HS-27A (cell line): ENCODE measurements at regions not wholly inside any gene's neighbourhood (a gene's known extent, or its start where the extent isn't known, plus 50 kb on each side); places are given as distances from the start of the nearest gene placed in this dataset.
"Not testable (repeated sequence)": the region's sequence is repeated elsewhere in the genome, so short reads cannot be mapped to it uniquely, and the experiment has no call there.

Experiments used
- DNase-seq: peaks from one replicate; pipeline ENCODE4 v3.0.0-alpha.2; 2012; ENCODE audit warnings: low read depth, missing footprints

- no peak for DNase-seq
These were observed 288.1 kb downstream of the DUSP6 start for GRCh38 chr12:89064151-89064550.

- DNase-seq = no peak
These were observed 289.3 kb downstream of the DUSP6 start for GRCh38 chr12:89062996-89063395.

GRCh38 chr12:89059721-89060541 lies 292.4 kb downstream of the DUSP6 start:
- DNase-seq = no peak

GRCh38 chr12:89059056-89059455 lies 293.2 kb downstream of the DUSP6 start:
- no peak for DNase-seq

DNA sequence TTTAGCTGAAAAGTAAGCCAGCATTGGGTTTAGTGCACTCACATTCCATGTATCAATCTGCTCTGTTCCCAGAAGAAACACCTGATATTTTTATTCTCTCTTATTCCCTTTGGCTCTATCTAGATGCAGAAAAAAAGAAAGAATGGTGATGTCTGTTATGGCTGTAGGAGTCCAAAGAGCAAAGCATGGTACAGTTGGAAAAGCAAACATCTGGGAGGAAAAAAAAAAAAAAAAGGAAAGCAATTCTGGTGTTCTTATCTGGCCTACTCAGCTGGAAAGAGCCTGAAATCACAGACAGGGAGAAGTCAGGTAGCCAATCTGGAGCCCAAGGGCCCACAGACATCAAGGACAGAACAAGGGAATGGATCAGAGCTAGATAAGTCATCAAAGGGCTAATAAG lies 293.9 kb downstream of the DUSP6 start:
- no peak for DNase-seq

DNA sequence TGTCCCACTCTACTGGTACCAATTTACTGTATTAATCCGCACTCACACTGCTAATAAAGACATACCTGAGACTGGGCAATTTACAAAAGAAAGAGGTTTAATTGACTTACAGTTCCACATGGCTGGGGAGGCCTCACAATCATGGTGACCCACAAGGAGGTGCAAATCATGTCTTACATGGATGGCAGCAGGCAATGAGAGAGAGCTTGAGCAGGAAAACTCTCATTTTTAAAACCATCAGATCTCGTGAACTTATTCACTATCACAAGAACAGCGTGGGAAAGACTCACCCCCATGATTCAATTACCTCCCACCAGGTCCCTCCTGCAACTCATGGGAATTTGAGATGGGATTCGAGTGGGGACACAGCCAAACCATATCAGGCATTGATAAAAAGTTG lies 298.5 kb downstream of the DUSP6 start:
- DNase-seq = not testable (repeated sequence)

DNA sequence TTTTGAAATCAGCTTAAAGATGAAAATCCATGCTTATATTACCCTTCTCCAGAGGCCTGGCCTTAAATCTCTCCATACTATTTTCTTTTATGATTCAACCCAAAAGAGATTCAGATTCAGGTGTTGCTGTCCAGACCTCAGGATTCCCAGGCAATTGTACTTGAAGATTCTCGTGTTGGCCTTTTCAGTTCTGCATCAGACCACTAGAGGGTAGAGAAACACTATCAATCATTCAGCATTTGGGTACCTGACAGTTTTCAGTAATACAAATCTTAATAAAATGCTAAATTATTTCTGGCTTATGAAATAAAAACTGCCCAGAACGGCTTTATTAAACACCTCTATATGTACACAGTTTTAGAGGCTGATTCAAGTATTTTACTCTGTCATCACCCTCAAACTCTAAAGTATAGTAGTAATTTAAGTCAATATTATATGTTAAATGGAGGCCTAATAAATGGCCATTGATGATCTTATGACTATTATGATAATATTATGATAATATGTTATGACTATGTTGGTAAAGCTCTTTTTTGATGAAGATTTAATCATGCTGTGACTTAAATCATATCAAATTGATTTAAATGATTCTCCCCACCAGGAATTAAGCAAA lies 301.1 kb downstream of the DUSP6 start:
- peak; percentile 38 for DNase-seq

- DNase-seq = no peak
These were observed 304.4 kb downstream of the DUSP6 start for GRCh38 chr12:89047856-89048418.

DNA sequence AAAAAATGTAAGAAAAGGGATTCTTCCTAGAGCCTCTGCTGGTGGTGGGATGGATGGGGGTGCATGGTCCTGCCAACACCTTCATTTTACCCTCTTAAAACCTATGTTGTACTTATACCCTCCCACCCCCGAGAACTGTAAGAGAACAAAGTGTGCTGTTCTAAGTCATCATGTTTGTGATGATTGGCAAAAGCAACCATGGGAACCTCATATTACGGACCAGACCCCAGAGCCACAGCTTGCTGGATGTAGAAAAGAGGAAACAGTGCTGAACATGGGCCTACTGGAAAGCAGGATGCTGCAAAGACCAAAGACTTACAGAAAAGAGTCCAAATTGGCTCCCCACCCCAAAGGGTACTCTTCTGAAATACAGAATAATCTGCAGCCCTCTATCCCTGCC lies 311.2 kb downstream of the DUSP6 start:
- DNase-seq = no peak

DNA sequence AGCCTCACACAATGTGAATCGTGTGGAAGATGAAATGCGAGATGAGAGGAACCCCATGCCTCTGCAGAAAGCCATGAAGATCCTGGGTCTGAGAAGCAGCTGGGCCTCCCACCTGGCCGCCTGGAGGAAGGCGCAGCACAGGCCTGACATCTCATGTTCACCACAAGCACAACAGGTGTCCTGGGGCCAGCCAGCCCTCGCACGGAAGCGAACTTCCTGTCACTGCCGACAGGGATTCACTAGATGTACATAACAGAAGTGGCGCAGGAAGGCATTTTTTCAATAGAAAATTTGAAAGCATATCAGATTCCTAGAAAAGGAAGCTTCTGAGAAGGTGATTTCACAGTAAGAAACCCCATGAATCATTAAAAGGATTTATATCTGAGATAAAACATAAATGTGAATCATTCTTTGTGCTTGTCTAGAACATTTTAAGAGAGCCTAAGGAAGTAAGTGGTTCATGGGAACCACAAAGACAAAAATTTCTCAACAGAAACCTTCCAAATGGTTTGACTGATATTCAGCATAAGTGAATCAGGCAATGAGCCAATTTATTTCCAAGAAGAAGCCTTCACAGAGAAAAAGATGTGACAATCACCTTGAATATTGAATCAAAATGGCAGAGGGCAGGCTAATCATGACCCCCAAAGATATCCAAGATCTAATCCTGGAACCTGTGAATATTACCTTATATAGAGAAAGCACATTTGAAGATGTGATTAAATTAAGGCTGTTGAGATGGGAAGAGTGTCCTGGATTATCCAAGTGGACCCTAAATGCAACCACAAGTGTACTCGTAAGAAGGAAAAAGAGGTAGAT lies 311.9 kb downstream of the DUSP6 start:
- no peak for DNase-seq

DNA sequence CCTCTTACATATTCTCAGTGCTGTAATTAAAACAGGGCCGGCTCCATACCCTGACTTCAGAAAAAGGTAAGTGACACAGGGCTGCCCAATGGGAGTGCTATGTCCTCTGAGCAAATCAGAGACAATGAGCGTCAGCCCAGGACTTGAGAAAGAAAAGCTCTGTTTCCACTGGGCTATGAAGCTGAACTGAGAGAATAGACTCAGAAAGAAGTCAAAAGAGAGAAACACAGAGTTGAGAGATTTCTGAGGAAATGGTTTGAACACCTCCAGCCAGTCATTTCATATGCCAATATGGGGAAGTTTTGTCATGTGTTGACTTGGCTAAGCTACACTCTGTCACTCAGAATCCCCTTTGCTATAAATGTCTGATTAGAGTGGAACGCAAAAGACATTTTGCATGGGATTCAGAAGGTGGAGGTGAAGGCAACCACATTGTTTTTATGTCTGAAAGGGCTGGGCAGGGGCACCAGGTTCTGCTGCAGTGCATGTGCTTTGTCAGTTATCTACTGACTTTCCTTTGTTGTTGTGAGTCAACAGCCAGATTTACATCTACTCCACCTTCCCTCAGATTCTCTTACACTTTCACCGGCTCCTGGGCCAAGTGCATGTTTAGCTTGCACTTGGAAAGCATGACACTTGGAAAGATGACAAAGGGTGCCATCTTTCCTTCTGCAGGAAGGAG lies 313.3 kb downstream of the DUSP6 start:
- no peak for DNase-seq

GRCh38 chr12:89033062-89033461 lies 319.2 kb downstream of the DUSP6 start:
- DNase-seq = no peak

DNA sequence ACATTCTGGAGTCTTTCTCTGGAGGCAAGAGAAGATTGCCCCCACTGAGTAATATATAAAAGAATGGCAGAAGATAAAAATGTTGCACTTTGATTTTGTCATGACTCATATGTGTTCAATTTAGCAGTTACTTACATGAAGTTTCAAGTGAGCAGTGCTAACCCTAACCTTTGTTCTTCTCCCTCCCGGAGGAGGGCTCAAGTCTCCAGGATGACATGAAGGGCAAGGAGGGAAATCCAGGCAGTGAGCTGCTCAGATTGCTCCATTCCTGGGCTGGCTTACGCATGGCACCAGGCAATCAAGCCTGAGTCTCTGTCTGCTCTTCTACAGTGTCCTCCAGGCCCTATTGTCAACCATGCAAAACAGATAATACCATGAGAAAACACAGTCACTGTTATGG lies 322.3 kb downstream of the DUSP6 start:
- DNase-seq = no peak

- DNase-seq = no peak
These were observed 327.7 kb downstream of the DUSP6 start for GRCh38 chr12:89024580-89024979.

- no peak for DNase-seq
These were observed 328.4 kb downstream of the DUSP6 start for GRCh38 chr12:89023936-89024335.

DNA sequence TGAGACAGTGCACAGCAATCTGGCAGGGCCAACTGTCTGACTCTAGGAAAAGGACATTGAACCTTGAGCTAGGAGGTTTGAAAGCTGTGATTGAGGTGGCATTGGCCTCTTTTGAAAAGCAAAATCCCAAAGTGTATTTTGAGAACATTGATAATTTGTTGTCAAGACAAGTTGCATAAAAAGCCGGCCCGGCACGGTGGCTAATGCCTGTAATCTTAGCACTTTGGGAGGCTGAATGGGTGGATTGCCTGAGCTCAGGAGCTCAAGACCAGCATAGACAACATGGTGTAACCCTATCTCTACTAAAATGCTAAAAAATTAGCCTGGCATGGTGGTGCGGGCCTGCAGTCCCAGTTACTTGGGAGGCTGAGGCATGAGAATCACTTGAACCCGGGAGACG lies 331.6 kb downstream of the DUSP6 start:
- DNase-seq = no peak

DNA sequence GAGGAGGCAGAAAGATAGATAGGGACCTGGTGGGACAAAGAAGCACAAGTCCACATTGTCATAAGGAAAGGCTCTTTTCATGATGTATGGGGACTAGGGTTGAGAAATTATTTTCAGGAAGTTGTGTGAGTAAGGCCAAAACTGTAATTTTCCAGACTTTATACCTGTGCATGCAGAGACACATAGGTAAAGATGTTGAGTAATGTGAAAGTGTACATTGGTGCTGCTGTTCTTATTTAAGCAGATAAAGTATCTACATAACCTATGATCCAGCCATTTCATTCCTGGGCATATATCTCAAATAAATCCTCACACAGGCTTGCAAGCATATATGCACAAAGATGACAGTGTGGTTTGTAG lies 332.2 kb downstream of the DUSP6 start:
- no peak for DNase-seq

- peak; percentile 72 for DNase-seq
These were observed 332.7 kb downstream of the DUSP6 start for GRCh38 chr12:89019439-89020120.

GRCh38 chr12:89016970-89017778 lies 335.1 kb downstream of the DUSP6 start:
- peak; percentile 35 for DNase-seq

- no peak for DNase-seq
These were observed 336.9 kb downstream of the DUSP6 start for GRCh38 chr12:89015419-89015818.

- no peak for DNase-seq
These were observed 353.9 kb downstream of the DUSP6 start for GRCh38 chr12:88998421-88998820.
